Sigmoid colon (tissue), 6 donors: ENCODE measurements at regions not wholly inside any gene's neighbourhood (a gene's known extent, or its start where the extent isn't known, plus 50 kb on each side); places are given as distances from the start of the nearest gene placed in this dataset.
"Not testable (repeated sequence)": the region's sequence is repeated elsewhere in the genome, so short reads cannot be mapped to it uniquely, and the experiment has no call there.

ENCODE experiments used
- DNase-seq: peaks from one replicate; pipeline ENCODE4 v3.0.0-alpha.2; 2019
- H3K27ac ChIP-seq, 4 donors: fragments of 200-600 bp; sonication (generic); one replicate each; pipeline ENCODE4 v1.5.1; 2016 to 2019; ENCODE audit warnings: mild to moderate bottlenecking in 1 of 4
- H3K27me3 ChIP-seq, 3 donors: fragments of 200-600 bp; sonication (generic); one replicate each; pipeline ENCODE4 v1.5.1; 2019; ENCODE audit warnings: mild to moderate bottlenecking in 1 of 3
- H3K36me3 ChIP-seq, 4 donors: fragments of 200-600 bp; sonication (generic); one replicate each; pipeline ENCODE4 v1.5.1; 2016 to 2019
- H3K4me1 ChIP-seq, 4 donors: fragments of 200-600 bp; sonication (generic); one replicate each; pipeline ENCODE4 v1.5.1; 2017 to 2019
- H3K4me3 ChIP-seq, 4 donors: fragments of 200-600 bp; sonication (generic); one replicate each; pipeline ENCODE4 v1.5.1; 2017 to 2019; ENCODE audit warnings: mild to moderate bottlenecking in 2 of 4, moderate library complexity in 1 of 4
- H3K9me3 ChIP-seq, 4 donors: fragments of 200-600 bp in 3 of 4; sonication (generic) in 3 of 4; one replicate each; pipeline versions ENCODE4 v1.5.1 to v1.6.1; 2013 to 2019
- EP300 ChIP-seq, 4 donors: sonication (generic); formaldehyde crosslinking; IDR thresholded peaks; one replicate each; pipeline ENCODE4 v1.6.1; 2017; ENCODE audit warnings: antibody characterized with exemption in 4 of 4
- POLR2A ChIP-seq, 2 donors: fragments of 450-650 bp; IDR thresholded peaks; one replicate each; pipeline ENCODE4 v1.6.1; 2016; ENCODE audit warnings: antibody characterized with exemption in 2 of 2, mild to moderate bottlenecking in 2 of 2, moderate library complexity in 2 of 2
- POLR2AphosphoS5 ChIP-seq, 4 donors: sonication (generic); formaldehyde crosslinking; IDR thresholded peaks; one replicate each; pipeline ENCODE4 v1.6.1; 2017; ENCODE audit warnings: antibody characterized with exemption in 4 of 4
- WGBS, 2 donors: extraction: QIAGEN DNeasy Blood & Tissue Kit; methylation state at CpG; one replicate each; pipeline ENCODE4 v1.1.7; 2013; 5-methylcytosine and 5-hydroxymethylcytosine counted together
- intact Hi-C: fragments of 100-400 bp; cut with DNase I; formaldehyde crosslinking; loops from one replicate; pipeline ENCODE4 v1.15.1; 2023
- TF ChIP-seq, protein P1 (sequence below), 4 experiments: fragments of 450-650 bp in 3 of 4; fragments of 200-600 bp in 1 of 4; IDR thresholded peaks; one replicate each; pipeline ENCODE4 v1.5.1; 2016 to 2019; ENCODE audit warnings: antibody characterized with exemption in 4 of 4, mild to moderate bottlenecking in 3 of 4, moderate library complexity in 2 of 4
- donor health status: healthy with polysubstance abuse.
- donor health status: healthy.

DNA sequence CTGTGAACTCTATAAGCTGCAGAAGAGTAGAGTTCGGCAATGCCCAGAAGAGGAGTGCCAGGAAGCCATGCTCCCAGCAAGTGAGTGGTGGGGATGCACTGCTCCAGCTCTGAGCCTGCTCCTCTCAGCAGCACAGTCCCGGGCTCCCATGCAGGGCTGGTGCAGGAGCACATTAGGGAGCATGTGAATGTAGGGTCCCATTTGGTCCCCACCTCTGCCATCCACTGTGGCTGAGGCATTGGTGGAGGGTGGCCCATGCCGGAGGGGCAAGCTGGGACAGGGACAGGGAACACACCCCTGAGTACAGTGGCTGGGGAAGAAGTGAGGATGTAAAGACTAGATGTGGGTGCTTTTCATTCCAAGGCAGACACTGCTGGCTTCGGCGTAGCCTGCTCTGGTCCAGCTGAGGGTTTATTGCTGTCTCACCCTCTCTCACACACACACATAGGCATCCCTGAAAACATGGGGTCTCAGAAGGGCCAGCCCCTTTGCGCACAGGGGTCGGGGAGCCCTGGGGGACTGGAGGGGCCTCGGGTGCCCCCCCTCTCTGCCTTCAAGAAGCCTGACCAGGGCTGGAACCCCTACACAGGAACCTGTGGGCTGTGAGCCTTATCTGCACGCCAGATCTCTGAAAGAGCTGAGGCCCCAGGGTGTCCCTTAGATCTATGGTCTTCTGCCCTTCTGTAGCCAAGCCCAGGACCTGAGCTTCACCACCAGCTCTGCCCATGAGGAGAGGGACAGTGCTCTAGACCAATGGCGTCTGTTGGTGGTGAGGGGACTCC, 341.0 kb downstream of the TCERG1L start:
- H3K9me3 ChIP-seq, result no peaks in the 10 kb centered on the region
- intact Hi-C loops, result no loop called here
- TF ChIP-seq EP300 (IDR thresholded peaks at IDR 0.05), result no peak
- no peak for TF ChIP-seq POLR2A (IDR thresholded peaks at IDR 0.05)
- TF ChIP-seq, protein P1, sequence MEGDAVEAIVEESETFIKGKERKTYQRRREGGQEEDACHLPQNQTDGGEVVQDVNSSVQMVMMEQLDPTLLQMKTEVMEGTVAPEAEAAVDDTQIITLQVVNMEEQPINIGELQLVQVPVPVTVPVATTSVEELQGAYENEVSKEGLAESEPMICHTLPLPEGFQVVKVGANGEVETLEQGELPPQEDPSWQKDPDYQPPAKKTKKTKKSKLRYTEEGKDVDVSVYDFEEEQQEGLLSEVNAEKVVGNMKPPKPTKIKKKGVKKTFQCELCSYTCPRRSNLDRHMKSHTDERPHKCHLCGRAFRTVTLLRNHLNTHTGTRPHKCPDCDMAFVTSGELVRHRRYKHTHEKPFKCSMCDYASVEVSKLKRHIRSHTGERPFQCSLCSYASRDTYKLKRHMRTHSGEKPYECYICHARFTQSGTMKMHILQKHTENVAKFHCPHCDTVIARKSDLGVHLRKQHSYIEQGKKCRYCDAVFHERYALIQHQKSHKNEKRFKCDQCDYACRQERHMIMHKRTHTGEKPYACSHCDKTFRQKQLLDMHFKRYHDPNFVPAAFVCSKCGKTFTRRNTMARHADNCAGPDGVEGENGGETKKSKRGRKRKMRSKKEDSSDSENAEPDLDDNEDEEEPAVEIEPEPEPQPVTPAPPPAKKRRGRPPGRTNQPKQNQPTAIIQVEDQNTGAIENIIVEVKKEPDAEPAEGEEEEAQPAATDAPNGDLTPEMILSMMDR (IDR thresholded peaks at IDR 0.05), result no peak
- TF ChIP-seq POLR2AphosphoS5 (IDR thresholded peaks at IDR 0.05), result no peak
- WGBS, 2 donors, result 78 to 82% methylated on average over 10 of the region's 10 CpGs
- H3K36me3 ChIP-seq, result no peaks in the 10 kb centered on the region
- H3K27me3 ChIP-seq, result no peaks in the 10 kb centered on the region
- no peak overlapping the region for H3K27ac ChIP-seq
- H3K4me3 ChIP-seq, result no peak overlapping the region
- DNase-seq, result no peak
- H3K4me1 ChIP-seq, result no peaks in the 10 kb centered on the region

DNA sequence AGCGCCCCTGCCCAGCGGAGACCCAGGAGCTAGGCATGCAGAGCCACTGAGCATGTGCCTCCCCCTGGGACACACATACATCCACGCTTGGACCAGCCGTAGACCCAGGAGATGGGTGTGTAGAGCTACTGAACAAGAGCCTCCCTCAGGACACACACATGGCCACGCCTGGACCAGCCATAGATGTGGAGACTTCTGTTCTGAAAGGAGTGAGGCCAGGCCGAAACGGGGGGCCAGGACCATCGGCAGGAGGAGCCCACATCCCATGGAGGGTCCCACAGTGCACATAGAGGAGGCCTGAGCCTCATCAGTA, 340.4 kb downstream of the TCERG1L start:
- no peak overlapping the region for H3K4me3 ChIP-seq
- DNase-seq, result no peak
- no peaks in the 10 kb centered on the region for H3K4me1 ChIP-seq
- no peaks in the 10 kb centered on the region for H3K36me3 ChIP-seq
- WGBS, 2 donors, result 88 to 91% methylated on average over 8 of the region's 8 CpGs
- H3K9me3 ChIP-seq, result no peaks in the 10 kb centered on the region
- intact Hi-C loops, result no loop called here
- H3K27me3 ChIP-seq, result no peaks in the 10 kb centered on the region
- TF ChIP-seq EP300 (IDR thresholded peaks at IDR 0.05) (no peak), POLR2A (IDR thresholded peaks at IDR 0.05) (no peak), POLR2AphosphoS5 (IDR thresholded peaks at IDR 0.05) (no peak)
- TF ChIP-seq, protein P1 (IDR thresholded peaks at IDR 0.05), result no peak
- H3K27ac ChIP-seq, result no peak overlapping the region

DNA sequence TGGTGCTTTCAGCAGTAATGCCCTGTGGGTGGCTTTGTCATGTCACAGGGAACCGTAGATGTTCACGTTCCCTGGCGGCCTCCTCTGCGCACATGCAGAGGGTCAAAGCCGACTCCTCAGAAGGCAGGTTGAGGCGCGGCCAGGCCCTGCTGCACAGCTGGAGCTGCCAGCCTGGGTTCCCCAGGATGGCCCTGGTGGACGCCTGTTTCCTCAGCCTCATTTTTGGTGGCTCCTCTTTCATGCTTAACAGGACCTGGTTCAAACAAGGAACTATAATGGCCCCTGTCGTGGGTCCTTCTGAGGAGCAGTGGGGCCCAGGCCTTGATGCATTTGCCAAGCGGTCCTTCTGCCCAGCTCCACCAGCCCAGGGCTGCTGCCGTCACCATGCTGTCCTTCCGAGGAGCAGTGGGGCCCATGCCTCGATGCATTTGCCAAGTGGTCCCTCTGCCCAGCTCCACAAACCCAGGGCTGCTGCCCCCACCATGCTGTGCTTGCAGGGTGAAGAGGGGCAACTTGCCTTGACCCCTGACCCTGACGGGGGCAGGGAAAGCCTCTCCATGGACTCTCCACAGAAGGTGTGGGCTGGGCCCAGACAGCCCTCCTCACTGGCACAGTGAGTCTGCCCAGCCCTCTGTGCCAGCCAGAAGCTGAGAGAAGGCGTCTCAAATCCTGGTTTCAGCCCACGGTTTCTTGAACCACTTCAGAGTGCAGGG, 338.2 kb downstream of the TCERG1L start:
- Histone ChIP-seq H3K4me3 (no peak overlapping the region), H3K27me3 (no peaks in the 10 kb centered on the region), H3K4me1 (no peaks in the 10 kb centered on the region), H3K9me3 (no peaks in the 10 kb centered on the region), H3K27ac (no peak overlapping the region), H3K36me3 (no peaks in the 10 kb centered on the region)
- intact Hi-C loops, result no loop called here
- no peak for DNase-seq
- no peak for TF ChIP-seq POLR2A (IDR thresholded peaks at IDR 0.05)
- TF ChIP-seq EP300 (IDR thresholded peaks at IDR 0.05), result no peak
- WGBS, 2 donors, result 86 to 92% methylated on average over 16 of the region's 16 CpGs

DNA sequence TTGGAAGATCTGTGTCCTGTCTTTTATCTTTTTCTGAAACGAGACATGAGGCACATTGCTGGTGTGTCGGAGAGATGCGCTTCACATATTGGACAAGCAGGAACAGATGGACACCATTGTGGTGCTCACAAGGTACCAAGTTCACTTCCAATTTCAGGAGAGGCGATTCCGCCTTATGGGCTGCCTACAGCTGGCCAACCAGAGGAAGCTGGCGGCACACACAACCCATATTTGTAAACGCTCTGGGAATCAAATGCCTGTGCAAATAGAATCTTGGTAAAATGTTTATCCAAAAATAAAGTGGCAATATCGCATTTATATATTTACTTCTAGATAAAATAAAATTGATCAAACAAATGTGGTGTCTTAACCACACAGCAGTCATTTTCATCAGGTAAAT, 337.4 kb downstream of the TCERG1L start:
- TF ChIP-seq, protein P1 (IDR thresholded peaks at IDR 0.05), result no peak
- TF ChIP-seq POLR2AphosphoS5 (IDR thresholded peaks at IDR 0.05), result no peak
- TF ChIP-seq POLR2A (IDR thresholded peaks at IDR 0.05), result no peak
- no peak for TF ChIP-seq EP300 (IDR thresholded peaks at IDR 0.05)
- WGBS, 2 donors, result 75 to 83% methylated on average over 8 of the region's 8 CpGs
- intact Hi-C loops, result no loop called here

DNA sequence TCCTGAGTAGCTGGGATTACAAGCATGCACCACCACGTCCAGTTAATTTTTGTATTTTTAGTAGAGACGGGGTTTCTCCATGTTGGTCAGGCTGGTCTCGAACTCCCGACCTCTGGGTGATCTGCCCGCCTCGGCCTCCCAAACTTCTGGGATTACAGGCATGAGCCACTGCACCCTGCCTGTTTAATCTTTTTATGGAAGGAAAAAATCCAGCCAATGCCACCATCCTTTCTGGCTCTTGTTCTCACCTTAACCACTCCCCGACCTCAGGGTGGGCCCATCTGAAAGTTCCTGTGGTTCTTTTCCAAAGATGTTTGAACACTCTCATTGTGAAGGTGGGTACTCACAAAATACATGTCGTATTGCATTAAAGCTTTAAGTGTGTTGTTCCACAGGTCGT, 336.2 kb downstream of the TCERG1L start:
- 84 to 87% methylated on average over 9 of the region's 9 CpGs for WGBS, 2 donors
- DNase-seq, H3K27me3 ChIP-seq, H3K4me3 ChIP-seq, intact Hi-C loops, H3K4me1 ChIP-seq, H3K27ac ChIP-seq, H3K36me3 ChIP-seq, H3K9me3 ChIP-seq: not testable (repeated sequence)

More for the DNA sequence above, 337.4 kb downstream of the TCERG1L start:
- no peaks in the 10 kb centered on the region for H3K36me3 ChIP-seq
- H3K9me3 ChIP-seq, result no peaks in the 10 kb centered on the region
- no peak overlapping the region for H3K27ac ChIP-seq
- no peaks in the 10 kb centered on the region for H3K4me1 ChIP-seq
- no peaks in the 10 kb centered on the region for H3K27me3 ChIP-seq
- DNase-seq, result no peak
- H3K4me3 ChIP-seq, result no peak overlapping the region
